ENCODE measurements at regions not wholly inside any gene's neighbourhood (a gene's known extent, or its start where the extent isn't known, plus 50 kb on each side); places are given as distances from the start of the nearest gene placed in this dataset.

DNA sequence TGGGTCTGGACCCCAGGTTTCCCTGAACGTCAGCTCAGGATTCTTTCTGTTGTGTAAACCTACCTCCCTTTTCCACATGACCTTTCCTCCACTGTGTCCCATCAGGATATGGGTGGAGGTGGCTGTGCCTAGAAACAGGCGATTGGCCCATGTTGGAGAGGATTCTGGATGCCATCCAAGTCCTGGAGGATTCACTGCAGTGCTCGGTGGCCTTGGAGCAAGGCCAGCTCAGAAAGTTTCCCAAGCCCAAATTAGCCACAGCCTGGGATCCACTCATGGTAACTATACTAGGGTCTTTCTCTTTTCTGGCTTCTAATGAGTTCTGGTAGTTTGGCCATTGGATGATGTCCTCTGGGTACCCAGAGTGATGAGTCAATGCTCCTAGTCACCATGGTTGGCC lies 141.6 kb downstream of the SNX19 start:
- TF ChIP-seq, protein P1, sequence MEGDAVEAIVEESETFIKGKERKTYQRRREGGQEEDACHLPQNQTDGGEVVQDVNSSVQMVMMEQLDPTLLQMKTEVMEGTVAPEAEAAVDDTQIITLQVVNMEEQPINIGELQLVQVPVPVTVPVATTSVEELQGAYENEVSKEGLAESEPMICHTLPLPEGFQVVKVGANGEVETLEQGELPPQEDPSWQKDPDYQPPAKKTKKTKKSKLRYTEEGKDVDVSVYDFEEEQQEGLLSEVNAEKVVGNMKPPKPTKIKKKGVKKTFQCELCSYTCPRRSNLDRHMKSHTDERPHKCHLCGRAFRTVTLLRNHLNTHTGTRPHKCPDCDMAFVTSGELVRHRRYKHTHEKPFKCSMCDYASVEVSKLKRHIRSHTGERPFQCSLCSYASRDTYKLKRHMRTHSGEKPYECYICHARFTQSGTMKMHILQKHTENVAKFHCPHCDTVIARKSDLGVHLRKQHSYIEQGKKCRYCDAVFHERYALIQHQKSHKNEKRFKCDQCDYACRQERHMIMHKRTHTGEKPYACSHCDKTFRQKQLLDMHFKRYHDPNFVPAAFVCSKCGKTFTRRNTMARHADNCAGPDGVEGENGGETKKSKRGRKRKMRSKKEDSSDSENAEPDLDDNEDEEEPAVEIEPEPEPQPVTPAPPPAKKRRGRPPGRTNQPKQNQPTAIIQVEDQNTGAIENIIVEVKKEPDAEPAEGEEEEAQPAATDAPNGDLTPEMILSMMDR (IDR thresholded peaks at IDR 0.05) = no peak
- no peak for TF ChIP-seq POLR2A (IDR thresholded peaks at IDR 0.05)
